CD4-positive, alpha-beta T cell (primary cell): ENCODE measurements at regions not wholly inside any gene's neighbourhood (a gene's known extent, or its start where the extent isn't known, plus 50 kb on each side); places are given as distances from the start of the nearest gene placed in this dataset.

ENCODE experiments used
- ATAC-seq: fragments of 200-7000 bp; cut with Tn5 transposase; one replicate; pipeline ENCODE4 v1.10.0; 2022; ENCODE audit warnings: mild to moderate bottlenecking; ENCODE audit not compliant: poor library complexity
- CTCF ChIA-PET: fragments of 350-600 bp; sonication (Branson Sonifier 250); formaldehyde crosslinking; loops from one replicate; lab custom pipeline; 2021; ENCODE audit warnings: antibody characterized with exemption, inconsistent platforms; lab: Charles Lee
- POLR2A ChIA-PET: fragments of 350-600 bp; sonication (Branson Sonifier 250); formaldehyde crosslinking; loops from one replicate; lab custom pipeline; 2021; ENCODE audit warnings: antibody characterized with exemption, inconsistent platforms; lab: Charles Lee
- DNase-seq, 14 experiments: peaks; one replicate each; pipeline ENCODE4 v3.0.0-alpha.2; 2013 to 2020; ENCODE audit warnings: mixed read lengths in 2 of 14
- H3K27ac ChIP-seq, 2 donors: one replicate each; pipeline versions ENCODE4 v1.5.1 to v1.7.0; 2013; ENCODE audit warnings: low read length in 2 of 2, low read depth in 1 of 2, mild to moderate bottlenecking in 1 of 2
- H3K27me3 ChIP-seq, 2 experiments: 1 replicate in 1 of 2; 2 replicates in 1 of 2; pipeline versions ENCODE4 v1.6.1 to v1.7.0; 2013; ENCODE audit warnings: low read length in 2 of 2, control low read depth in 1 of 2, mild to moderate bottlenecking in 1 of 2, moderate library complexity in 1 of 2; ENCODE audit not compliant: insufficient read depth in 2 of 2, control insufficient read depth in 1 of 2
- H3K36me3 ChIP-seq: one replicate; pipeline ENCODE4 v1.6.1; 2013; ENCODE audit warnings: low read length, control low read depth; ENCODE audit not compliant: insufficient read depth
- H3K4me1 ChIP-seq: one replicate; pipeline ENCODE4 v1.6.1; 2013; ENCODE audit warnings: low read length, control low read depth; ENCODE audit not compliant: insufficient read depth
- H3K4me3 ChIP-seq: one replicate; pipeline ENCODE4 v1.5.1; 2013; ENCODE audit warnings: mild to moderate bottlenecking, low read length, moderate library complexity
- H3K9me3 ChIP-seq, 2 experiments: 1 replicate in 1 of 2; 2 replicates in 1 of 2; pipeline versions ENCODE4 v1.6.1 to v1.7.0; 2013; ENCODE audit warnings: low read length in 2 of 2, mild to moderate bottlenecking in 2 of 2, control low read depth in 1 of 2, moderate library complexity in 1 of 2; ENCODE audit not compliant: control insufficient read depth in 1 of 2, insufficient read depth in 1 of 2
- H3K27ac Mint-ChIP-seq: one replicate; pipeline ENCODE4 v1.8.0; 2020; ENCODE audit warnings: mixed read lengths
- H3K27me3 Mint-ChIP-seq: one replicate; pipeline ENCODE4 v1.8.0; 2021; ENCODE audit warnings: mixed read lengths
- H3K36me3 Mint-ChIP-seq: one replicate; pipeline ENCODE4 v1.8.0; 2021; ENCODE audit warnings: low read depth, mixed read lengths
- H3K4me1 Mint-ChIP-seq: one replicate; pipeline ENCODE4 v1.8.0; 2021; ENCODE audit warnings: low read depth, mixed read lengths
- H3K4me3 Mint-ChIP-seq: one replicate; pipeline ENCODE4 v1.8.0; 2020; ENCODE audit warnings: mild to moderate bottlenecking, mixed read lengths
- H3K9me3 Mint-ChIP-seq: one replicate; pipeline ENCODE4 v1.8.0; 2020; ENCODE audit warnings: mixed read lengths
- intact Hi-C, 2 experiments: fragments of 100-400 bp; cut with DNase I in 1 of 2; cut with micrococcal nuclease in 1 of 2; formaldehyde crosslinking; loops; one replicate each; pipeline versions ENCODE4 v1.15.1 to v1.9.0; 2023 to 2025; cut with DNase I, micrococcal nuclease
- TF ChIP-seq, protein P1 (sequence below): fragments of 200-600 bp; IDR thresholded peaks from one replicate; pipeline ENCODE4 v1.8.0; 2022; ENCODE audit warnings: antibody characterized with exemption, mild to moderate bottlenecking

DNA sequence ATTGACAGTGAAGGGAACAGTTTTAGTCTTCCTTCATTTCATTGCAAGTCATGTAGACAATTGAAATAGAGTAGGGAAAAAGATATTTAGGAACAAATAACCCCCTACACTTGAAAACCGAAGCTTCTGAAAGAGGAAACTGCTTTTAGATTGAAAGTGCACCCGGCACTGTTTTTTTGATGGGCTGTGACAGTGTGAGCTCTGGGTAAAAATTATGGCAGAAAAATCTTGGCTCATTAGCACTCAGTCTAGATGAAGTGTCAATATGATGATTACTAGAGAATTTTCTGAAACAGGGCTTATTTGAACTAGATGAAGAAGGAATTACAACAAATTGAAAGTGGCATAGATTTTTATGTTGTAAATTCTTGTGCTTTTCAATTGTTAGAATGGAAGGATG is 1132.4 kb downstream of the RAPGEF2 start:
- DNase-seq (no peak), ATAC-seq (no peak)
- Histone ChIP-seq H3K27ac (no peak overlapping the region), H3K9me3 (no peaks in the 10 kb centered on the region), H3K27me3 (no peaks in the 10 kb centered on the region), H3K4me3 (no peak overlapping the region), H3K36me3 (no peaks in the 10 kb centered on the region), H3K4me1 (no peaks in the 10 kb centered on the region)
- POLR2A ChIA-PET: no interaction called here
- intact Hi-C loops: no loop called here
- CTCF ChIA-PET: no interaction called here
- no peaks in the 10 kb centered on the region for H3K27me3 Mint-ChIP-seq
- H3K36me3 Mint-ChIP-seq: no peaks in the 10 kb centered on the region
- H3K4me3 Mint-ChIP-seq: no peak overlapping the region
- H3K27ac Mint-ChIP-seq: no peak overlapping the region
- TF ChIP-seq, protein P1, sequence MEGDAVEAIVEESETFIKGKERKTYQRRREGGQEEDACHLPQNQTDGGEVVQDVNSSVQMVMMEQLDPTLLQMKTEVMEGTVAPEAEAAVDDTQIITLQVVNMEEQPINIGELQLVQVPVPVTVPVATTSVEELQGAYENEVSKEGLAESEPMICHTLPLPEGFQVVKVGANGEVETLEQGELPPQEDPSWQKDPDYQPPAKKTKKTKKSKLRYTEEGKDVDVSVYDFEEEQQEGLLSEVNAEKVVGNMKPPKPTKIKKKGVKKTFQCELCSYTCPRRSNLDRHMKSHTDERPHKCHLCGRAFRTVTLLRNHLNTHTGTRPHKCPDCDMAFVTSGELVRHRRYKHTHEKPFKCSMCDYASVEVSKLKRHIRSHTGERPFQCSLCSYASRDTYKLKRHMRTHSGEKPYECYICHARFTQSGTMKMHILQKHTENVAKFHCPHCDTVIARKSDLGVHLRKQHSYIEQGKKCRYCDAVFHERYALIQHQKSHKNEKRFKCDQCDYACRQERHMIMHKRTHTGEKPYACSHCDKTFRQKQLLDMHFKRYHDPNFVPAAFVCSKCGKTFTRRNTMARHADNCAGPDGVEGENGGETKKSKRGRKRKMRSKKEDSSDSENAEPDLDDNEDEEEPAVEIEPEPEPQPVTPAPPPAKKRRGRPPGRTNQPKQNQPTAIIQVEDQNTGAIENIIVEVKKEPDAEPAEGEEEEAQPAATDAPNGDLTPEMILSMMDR: no peak
- no peaks in the 10 kb centered on the region for H3K4me1 Mint-ChIP-seq
- H3K9me3 Mint-ChIP-seq: peaks cover 9% of the 10 kb centered on the region

DNA sequence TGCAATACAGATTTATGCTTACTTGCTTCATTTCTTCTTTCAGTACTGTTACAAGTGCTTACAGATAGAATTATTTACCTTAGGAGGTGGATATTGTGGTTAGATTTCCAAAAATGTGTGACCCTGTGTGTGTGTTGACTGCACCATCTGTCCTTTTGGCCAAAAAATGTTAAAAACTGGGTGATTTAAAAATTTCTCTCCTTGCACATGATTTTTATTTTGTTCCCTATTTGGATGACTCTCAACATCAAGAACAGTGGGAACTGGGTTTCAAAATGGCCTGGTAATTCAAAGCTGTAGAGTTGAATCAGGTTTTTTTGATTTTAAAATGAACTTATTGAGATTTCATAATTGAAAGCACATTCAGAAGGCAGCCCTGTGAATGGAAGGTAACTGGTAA is 1132.9 kb downstream of the RAPGEF2 start:
- H3K27ac Mint-ChIP-seq: no peak overlapping the region
- H3K27me3 Mint-ChIP-seq: no peaks in the 10 kb centered on the region

DNA sequence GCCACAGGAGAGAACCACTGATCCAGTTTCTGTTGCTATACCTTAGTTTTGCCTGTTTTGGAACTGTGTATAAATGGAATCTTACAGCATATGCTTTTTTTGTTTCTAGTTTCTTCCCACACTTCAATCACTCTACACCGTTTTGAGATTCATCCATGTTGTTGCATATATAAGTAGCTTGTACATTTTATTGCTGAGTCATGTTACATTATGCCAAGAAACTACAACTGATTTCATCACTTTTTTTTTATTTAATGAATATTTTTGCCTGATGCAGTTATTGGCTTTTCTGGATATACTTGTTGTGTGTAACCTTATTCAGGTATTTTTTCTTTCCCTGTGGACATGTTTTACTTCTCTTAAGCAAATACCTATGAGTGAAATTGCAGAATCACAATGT is 1135.9 kb downstream of the RAPGEF2 start:
- Mint-ChIP-seq H3K4me3 (no peak overlapping the region), H3K27me3 (no peaks in the 10 kb centered on the region), H3K36me3 (no peaks in the 10 kb centered on the region), H3K9me3 (peaks cover under 1% of the 10 kb centered on the region), H3K4me1 (no peaks in the 10 kb centered on the region), H3K27ac (no peak overlapping the region)
- ATAC-seq (no peak), DNase-seq (no peak)
- no peaks in the 10 kb centered on the region for H3K36me3 ChIP-seq
- no peaks in the 10 kb centered on the region for H3K9me3 ChIP-seq
- TF ChIP-seq, protein P1: no peak
- no peak overlapping the region for H3K4me3 ChIP-seq
- H3K27me3 ChIP-seq: no peaks in the 10 kb centered on the region
- intact Hi-C loops: no loop called here
- H3K27ac ChIP-seq: no peak overlapping the region
- no peaks in the 10 kb centered on the region for H3K4me1 ChIP-seq
- POLR2A ChIA-PET: no interaction called here
- CTCF ChIA-PET: no interaction called here

More for the DNA sequence above, 1132.9 kb downstream of the RAPGEF2 start:
- no peaks in the 10 kb centered on the region for H3K27me3 ChIP-seq
- no peaks in the 10 kb centered on the region for H3K4me1 Mint-ChIP-seq
- no peak for DNase-seq
- ATAC-seq: no peak
- H3K4me3 Mint-ChIP-seq: no peak overlapping the region
- intact Hi-C loops: no loop called here
- POLR2A ChIA-PET: no interaction called here
- H3K9me3 ChIP-seq: no peaks in the 10 kb centered on the region
- no peaks in the 10 kb centered on the region for H3K36me3 ChIP-seq
- TF ChIP-seq, protein P1: no peak
- CTCF ChIA-PET: no interaction called here
- H3K4me1 ChIP-seq: no peaks in the 10 kb centered on the region
- peaks cover 9% of the 10 kb centered on the region for H3K9me3 Mint-ChIP-seq
- H3K36me3 Mint-ChIP-seq: no peaks in the 10 kb centered on the region
- H3K4me3 ChIP-seq: no peak overlapping the region
- H3K27ac ChIP-seq: no peak overlapping the region
